Ishikawa (cell line): ENCODE measurements at regions not wholly inside any gene's neighbourhood (a gene's known extent, or its start where the extent isn't known, plus 50 kb on each side); places are given as distances from the start of the nearest gene placed in this dataset.

Source experiments
- CEBPB ChIP-seq: IDR thresholded peaks from 2 replicates; pipeline ENCODE4 v1.6.1; 2012
- CREB1 ChIP-seq: IDR thresholded peaks from 2 replicates; pipeline ENCODE4 v1.6.1; 2012; ENCODE audit warnings: low read depth
- EGR1 ChIP-seq: IDR thresholded peaks from 2 replicates; pipeline ENCODE4 v1.6.1; 2012
- EP300 ChIP-seq: IDR thresholded peaks from 2 replicates; pipeline ENCODE4 v1.6.1; 2012; ENCODE audit warnings: borderline replicate concordance
- FOXM1 ChIP-seq: IDR thresholded peaks from 2 replicates; pipeline ENCODE4 v1.6.1; 2012; ENCODE audit warnings: low read depth, borderline replicate concordance
- MAX ChIP-seq: IDR thresholded peaks from 2 replicates; pipeline ENCODE4 v1.6.1; 2012
- RAD21 ChIP-seq: IDR thresholded peaks from 2 replicates; pipeline ENCODE4 v1.6.1; 2012; ENCODE audit warnings: low read depth
- REST ChIP-seq: IDR thresholded peaks from 2 replicates; pipeline ENCODE4 v1.6.1; 2012; ENCODE audit warnings: low read depth, mild to moderate bottlenecking
- TEAD4 ChIP-seq: IDR thresholded peaks from 2 replicates; pipeline ENCODE4 v1.6.1; 2012
- YY1 ChIP-seq: IDR thresholded peaks from 2 replicates; pipeline ENCODE4 v1.6.1; 2012; ENCODE audit warnings: low read depth
- ZBTB7A ChIP-seq: IDR thresholded peaks from 2 replicates; pipeline ENCODE4 v1.6.1; 2012; ENCODE audit warnings: low read depth
- TF ChIP-seq, protein P1 (sequence below): IDR thresholded peaks from 2 replicates; pipeline ENCODE4 v1.6.1; 2012

- TF ChIP-seq REST (no peak), EP300 (no peak), FOXM1 (no peak), CREB1 (no peak), YY1 (no peak), TEAD4 (no peak), EGR1 (no peak), MAX (no peak), CEBPB (no peak), ZBTB7A (no peak), RAD21 (no peak)
- TF ChIP-seq, protein P1, sequence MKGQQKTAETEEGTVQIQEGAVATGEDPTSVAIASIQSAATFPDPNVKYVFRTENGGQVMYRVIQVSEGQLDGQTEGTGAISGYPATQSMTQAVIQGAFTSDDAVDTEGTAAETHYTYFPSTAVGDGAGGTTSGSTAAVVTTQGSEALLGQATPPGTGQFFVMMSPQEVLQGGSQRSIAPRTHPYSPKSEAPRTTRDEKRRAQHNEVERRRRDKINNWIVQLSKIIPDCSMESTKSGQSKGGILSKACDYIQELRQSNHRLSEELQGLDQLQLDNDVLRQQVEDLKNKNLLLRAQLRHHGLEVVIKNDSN: no peak
Measured at GRCh38 chr13:82216165-82216564, 1666.1 kb downstream of the SLITRK1 start.
